ENCODE measurements at regions not wholly inside any gene's neighbourhood (a gene's known extent, or its start where the extent isn't known, plus 50 kb on each side); places are given as distances from the start of the nearest gene placed in this dataset.

DNA sequence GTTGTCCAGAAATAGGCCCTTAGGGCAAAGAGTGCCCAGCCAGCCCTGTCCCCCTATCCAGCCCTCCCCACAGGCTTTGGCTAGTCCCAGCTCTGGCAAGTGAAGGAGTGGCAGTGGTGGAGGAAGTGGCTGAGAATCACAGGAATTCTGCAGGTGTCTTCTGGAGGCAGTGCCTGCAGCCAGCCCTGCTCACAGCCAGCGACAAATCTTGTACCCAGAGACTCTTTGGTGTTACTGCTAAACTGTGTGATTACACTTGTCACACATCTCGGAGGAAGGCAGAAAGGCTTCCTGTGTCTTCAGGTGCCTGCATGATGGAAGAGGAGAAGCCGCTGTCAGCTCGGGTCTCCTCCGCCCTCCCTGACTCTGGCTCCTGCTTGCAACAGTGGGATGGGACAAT is 71.6 kb upstream of the GRIK3 start:
- TF ChIP-seq, protein P1, sequence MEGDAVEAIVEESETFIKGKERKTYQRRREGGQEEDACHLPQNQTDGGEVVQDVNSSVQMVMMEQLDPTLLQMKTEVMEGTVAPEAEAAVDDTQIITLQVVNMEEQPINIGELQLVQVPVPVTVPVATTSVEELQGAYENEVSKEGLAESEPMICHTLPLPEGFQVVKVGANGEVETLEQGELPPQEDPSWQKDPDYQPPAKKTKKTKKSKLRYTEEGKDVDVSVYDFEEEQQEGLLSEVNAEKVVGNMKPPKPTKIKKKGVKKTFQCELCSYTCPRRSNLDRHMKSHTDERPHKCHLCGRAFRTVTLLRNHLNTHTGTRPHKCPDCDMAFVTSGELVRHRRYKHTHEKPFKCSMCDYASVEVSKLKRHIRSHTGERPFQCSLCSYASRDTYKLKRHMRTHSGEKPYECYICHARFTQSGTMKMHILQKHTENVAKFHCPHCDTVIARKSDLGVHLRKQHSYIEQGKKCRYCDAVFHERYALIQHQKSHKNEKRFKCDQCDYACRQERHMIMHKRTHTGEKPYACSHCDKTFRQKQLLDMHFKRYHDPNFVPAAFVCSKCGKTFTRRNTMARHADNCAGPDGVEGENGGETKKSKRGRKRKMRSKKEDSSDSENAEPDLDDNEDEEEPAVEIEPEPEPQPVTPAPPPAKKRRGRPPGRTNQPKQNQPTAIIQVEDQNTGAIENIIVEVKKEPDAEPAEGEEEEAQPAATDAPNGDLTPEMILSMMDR (IDR thresholded peaks at IDR 0.05), result no peak
- no peak for TF ChIP-seq POLR2A (IDR thresholded peaks at IDR 0.05)
- no peaks in the 10 kb centered on the region for H3K27me3 ChIP-seq
- DNase-seq (no peak), ATAC-seq (no peak)
- intact Hi-C loops (cut with DNase I), result no loop called here
- no peak overlapping the region for H3K4me3 ChIP-seq
- no peaks in the 10 kb centered on the region for H3K4me1 ChIP-seq
- no peaks in the 10 kb centered on the region for H3K36me3 ChIP-seq (replicated peaks in 1 of 2; ENCODE audit: insufficient read depth in 1 of 2, low read depth in 2 of 2)
- H3K27ac ChIP-seq, result no peak overlapping the region
- 56 to 100% methylated on average over 1 to 5 of the region's 5 CpGs for WGBS, 2 donors
- H3K9me3 ChIP-seq, result no peaks in the 10 kb centered on the region

DNA sequence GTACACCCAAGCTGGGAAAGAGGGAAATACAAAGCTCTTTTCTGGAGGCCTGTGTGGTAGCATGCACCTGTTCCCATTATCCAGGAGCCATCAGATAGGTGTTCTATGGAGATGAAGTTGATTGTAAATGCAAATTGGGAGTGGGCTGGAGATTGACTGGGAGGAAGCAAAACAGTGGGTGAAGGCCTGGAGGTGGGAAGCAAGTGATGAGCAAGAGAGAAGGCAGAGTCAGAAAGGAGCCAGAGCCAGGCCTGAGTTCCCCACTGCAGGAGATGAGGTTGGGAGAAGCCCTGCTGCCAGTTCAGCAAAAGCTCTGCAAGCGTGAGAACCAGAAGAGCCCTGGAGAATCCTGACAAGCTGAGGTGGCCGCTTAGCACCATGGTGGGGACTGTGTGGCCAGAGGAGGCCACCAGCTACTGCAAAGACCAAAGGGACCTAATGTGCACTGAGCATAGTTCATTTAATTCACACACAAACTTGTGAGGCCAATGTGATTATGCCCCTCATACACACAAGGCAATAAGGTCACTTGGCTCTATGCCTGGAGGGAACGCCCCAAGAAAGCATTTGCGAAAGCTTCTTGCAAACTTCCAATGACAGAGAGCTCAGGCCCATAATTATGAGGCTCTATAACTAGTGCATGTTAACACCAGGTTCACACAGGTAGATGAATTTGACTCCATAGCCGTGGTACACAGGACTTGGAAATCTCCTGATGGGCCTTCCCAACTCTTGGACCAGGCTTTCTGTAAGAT is 73.0 kb upstream of the GRIK3 start:
- WGBS, 2 donors, result 85 to 89% methylated on average over 5 of the region's 5 CpGs
- no peak for TF ChIP-seq POLR2A (IDR thresholded peaks at IDR 0.05)
- TF ChIP-seq, protein P1 (IDR thresholded peaks at IDR 0.05), result no peak

DNA sequence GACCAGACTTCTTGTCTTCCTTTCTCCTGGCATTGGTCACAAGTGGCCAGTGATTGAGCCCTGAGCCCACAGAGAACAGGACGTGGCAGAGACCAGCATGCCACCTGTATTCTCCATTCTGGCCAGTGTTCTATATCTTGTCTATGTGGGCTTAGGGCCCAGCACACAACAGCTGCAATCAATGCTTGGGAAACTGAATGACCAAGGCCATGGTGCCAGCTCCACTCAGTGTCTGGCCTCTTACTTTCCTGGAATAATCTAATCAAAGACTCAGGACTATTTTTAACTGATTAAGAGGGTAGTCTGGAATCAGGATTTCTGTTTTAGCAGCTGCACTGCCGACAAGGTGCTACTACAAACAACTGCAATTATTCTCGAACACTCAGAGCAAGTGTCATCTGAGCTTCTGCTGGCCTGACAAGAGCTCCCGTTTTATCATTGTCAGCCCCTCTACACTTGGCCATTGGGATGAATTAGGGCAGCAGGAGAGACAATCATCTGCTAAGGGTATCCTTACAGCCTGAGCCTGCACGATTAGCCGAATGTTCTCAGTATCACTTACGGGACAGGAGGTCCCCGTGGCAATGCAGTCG is 74.4 kb upstream of the GRIK3 start:
- H3K36me3 ChIP-seq (replicated peaks in 1 of 2; ENCODE audit: insufficient read depth in 1 of 2, low read depth in 2 of 2), result no peaks in the 10 kb centered on the region
- no peaks in the 10 kb centered on the region for H3K27me3 ChIP-seq
- 56 to 61% methylated on average over 1 to 9 of the region's 9 CpGs for WGBS, 2 donors
- intact Hi-C loops (cut with DNase I), result no loop called here
- ATAC-seq (no peak), DNase-seq (no peak)
- no peaks in the 10 kb centered on the region for H3K4me1 ChIP-seq
- no peak for TF ChIP-seq POLR2A (IDR thresholded peaks at IDR 0.05)
- TF ChIP-seq, protein P1 (IDR thresholded peaks at IDR 0.05), result no peak
- H3K4me3 ChIP-seq, result no peak overlapping the region
- H3K27ac ChIP-seq, result no peak overlapping the region
- no peaks in the 10 kb centered on the region for H3K9me3 ChIP-seq

More for the DNA sequence above, 73.0 kb upstream of the GRIK3 start:
- no peaks in the 10 kb centered on the region for H3K27me3 ChIP-seq
- DNase-seq, result no peak
- intact Hi-C loops (cut with DNase I), result no loop called here
- H3K9me3 ChIP-seq, result no peaks in the 10 kb centered on the region
- ATAC-seq, result no peak
- H3K4me3 ChIP-seq, result no peak overlapping the region
- H3K4me1 ChIP-seq, result no peaks in the 10 kb centered on the region
- H3K27ac ChIP-seq, result no peak overlapping the region
- no peaks in the 10 kb centered on the region for H3K36me3 ChIP-seq (replicated peaks in 1 of 2; ENCODE audit: insufficient read depth in 1 of 2, low read depth in 2 of 2)

DNA sequence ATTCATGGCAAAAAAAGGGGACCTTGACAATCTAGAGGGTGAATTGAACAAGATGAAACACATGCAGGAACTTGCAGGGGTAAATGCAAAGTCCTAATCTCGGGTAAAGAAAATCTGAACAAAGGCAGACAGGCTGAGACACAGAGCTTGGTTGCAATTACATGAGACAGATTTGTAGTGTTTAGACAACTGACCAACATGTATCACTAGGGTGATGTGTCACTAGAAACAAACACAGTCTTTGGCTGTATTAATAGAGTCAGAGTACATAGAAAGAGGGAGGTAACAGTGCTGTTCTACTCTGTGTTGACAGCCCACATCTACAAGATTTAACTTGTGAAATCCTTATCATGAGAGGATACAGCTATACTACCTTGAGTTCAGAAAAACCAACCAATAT is 78.1 kb upstream of the GRIK3 start:
- TF ChIP-seq POLR2A (IDR thresholded peaks at IDR 0.05), result no peak
- TF ChIP-seq, protein P1 (IDR thresholded peaks at IDR 0.05), result no peak
- Histone ChIP-seq H3K27me3 (no peaks in the 10 kb centered on the region), H3K9me3 (no peaks in the 10 kb centered on the region), H3K27ac (no peak overlapping the region), H3K36me3 (replicated peaks in 1 of 2; ENCODE audit: insufficient read depth in 1 of 2, low read depth in 2 of 2) (no peaks in the 10 kb centered on the region), H3K4me1 (no peaks in the 10 kb centered on the region), H3K4me3 (no peak overlapping the region)
- DNase-seq (no peak), ATAC-seq (no peak)
- 38 to 60% methylated on average over 1 of the region's 1 CpG for WGBS, 2 donors
- intact Hi-C loops (cut with DNase I), result no loop called here

Measured in body of pancreas (tissue), 4 donors.